Keratinocyte (primary cell): ENCODE measurements at regions not wholly inside any gene's neighbourhood (a gene's known extent, or its start where the extent isn't known, plus 50 kb on each side); places are given as distances from the start of the nearest gene placed in this dataset.
"Not testable (repeated sequence)": the region's sequence is repeated elsewhere in the genome, so short reads cannot be mapped to it uniquely, and the experiment has no call there.

Experiments
- DNase-seq: peaks from one replicate; pipeline ENCODE4 v3.0.0-alpha.2; 2011; ENCODE audit warnings: low read depth, missing footprints, low spot score
- FAIRE-seq: peaks from 2 replicates; lab custom pipeline; 2011; peaks lifted over from hg19 to GRCh38; lab: Jason Lieb, UNC
- H2AFZ ChIP-seq: 2 replicates; pipeline ENCODE4 v1.6.0; 2012; ENCODE audit warnings: low read length, control low read depth, inconsistent platforms; ENCODE audit not compliant: control insufficient read depth
- H3K27ac ChIP-seq: 2 replicates; pipeline ENCODE4 v1.5.1; 2011; ENCODE audit warnings: low read length; ENCODE audit not compliant: control insufficient read depth, insufficient read depth
- H3K27me3 ChIP-seq: 3 replicates; pipeline ENCODE4 v1.6.0; 2011; ENCODE audit warnings: low read length; ENCODE audit not compliant: control insufficient read depth, insufficient read depth; ENCODE audit errors: extremely low read depth
- H3K36me3 ChIP-seq, 2 experiments: 2 replicates in 1 of 2; 3 replicates in 1 of 2; pipeline ENCODE4 v1.5.1; 2011; ENCODE audit warnings: low read length in 2 of 2, mild to moderate bottlenecking in 1 of 2; ENCODE audit not compliant: control insufficient read depth in 2 of 2, insufficient read depth in 2 of 2; ENCODE audit errors: extremely low read depth in 1 of 2
- H3K4me1 ChIP-seq: 3 replicates; pipeline ENCODE4 v1.5.1; 2011; ENCODE audit warnings: low read length; ENCODE audit not compliant: control insufficient read depth, insufficient read depth; ENCODE audit errors: extremely low read depth
- H3K4me2 ChIP-seq: 3 replicates; pipeline ENCODE4 v1.6.0; 2011; ENCODE audit warnings: low read depth, low read length; ENCODE audit not compliant: control insufficient read depth, insufficient read depth; ENCODE audit errors: extremely low read depth
- H3K4me3 ChIP-seq, 3 experiments: fragments of 200-600 bp in 1 of 3; sonication (generic) in 1 of 3; 2 replicates in 2 of 3; 3 replicates in 1 of 3; pipeline ENCODE4 v1.5.1; 2011 to 2016; ENCODE audit warnings: low read length in 3 of 3, mild to moderate bottlenecking in 3 of 3, control low read depth in 2 of 3, inconsistent platforms in 1 of 3, low read depth in 1 of 3, mixed read lengths in 1 of 3, mixed run types in 1 of 3, moderate library complexity in 1 of 3; ENCODE audit not compliant: control insufficient read depth in 2 of 3, insufficient read depth in 2 of 3; ENCODE audit errors: extremely low read depth in 1 of 3
- H3K79me2 ChIP-seq: 2 replicates; pipeline ENCODE4 v1.6.0; 2012; ENCODE audit warnings: low read length; ENCODE audit not compliant: control insufficient read depth, insufficient read depth
- H3K9ac ChIP-seq: 3 replicates; pipeline ENCODE4 v1.6.0; 2011; ENCODE audit warnings: low read length; ENCODE audit not compliant: control insufficient read depth, insufficient read depth; ENCODE audit errors: extremely low read depth
- H3K9me1 ChIP-seq: 3 replicates; pipeline ENCODE4 v1.6.0; 2011; ENCODE audit warnings: low read length; ENCODE audit not compliant: control insufficient read depth, insufficient read depth; ENCODE audit errors: extremely low read depth
- H3K9me3 ChIP-seq: 2 replicates; pipeline ENCODE4 v1.5.1; 2012; ENCODE audit warnings: low read depth, low read length; ENCODE audit not compliant: control insufficient read depth
- H4K20me1 ChIP-seq: 3 replicates; pipeline ENCODE4 v1.6.0; 2011; ENCODE audit warnings: low read length; ENCODE audit not compliant: control insufficient read depth, insufficient read depth; ENCODE audit errors: extremely low read depth
- CTCF ChIP-seq, 3 experiments: IDR thresholded peaks in 1 of 3; conservative IDR thresholded peaks in 1 of 3; optimal IDR thresholded peaks in 1 of 3; 2 replicates in 2 of 3; 3 replicates in 1 of 3; pipeline versions ENCODE3 to v1.5.1; 2011; ENCODE audit warnings: low read length in 3 of 3, mild to moderate bottlenecking in 3 of 3, moderate library complexity in 2 of 3, control low read depth in 1 of 3, inconsistent platforms in 1 of 3; ENCODE audit not compliant: insufficient read depth in 2 of 3; ENCODE audit errors: extremely low read depth in 1 of 3
- EZH2 ChIP-seq: IDR thresholded peaks from one replicate; pipeline ENCODE4 v1.6.1; 2012; ENCODE audit warnings: inconsistent platforms, mild to moderate bottlenecking, low read length, moderate library complexity
- dilution Hi-C: fragments of 300-500 bp; cut with MboI; formaldehyde crosslinking; loops from one replicate; pipeline ENCODE4 v1.7.0; 2020; ENCODE audit warnings: low sequenced_read_pairs; ENCODE audit not compliant: extremely low pct_ligation_motif_present

GRCh38 chr12:79997096-79997791, 62.3 kb upstream of the PPP1R12A start:
- no peak overlapping the region for H3K4me2 ChIP-seq
- H3K79me2 ChIP-seq, result no peaks in the 10 kb centered on the region
- no peaks in the 10 kb centered on the region for H4K20me1 ChIP-seq
- no peaks in the 10 kb centered on the region for H3K9me1 ChIP-seq
- FAIRE-seq (no peak), DNase-seq (no peak)
- peaks cover 12% of the 10 kb centered on the region for H3K4me1 ChIP-seq
- no peak overlapping the region for H3K27ac ChIP-seq
- no peaks in the 10 kb centered on the region for H3K36me3 ChIP-seq
- no peak overlapping the region for H3K4me3 ChIP-seq
- dilution Hi-C loops, result no loop called here
- TF ChIP-seq CTCF (optimal IDR thresholded peaks at IDR 0.05 in 1 of 3, IDR thresholded peaks at IDR 0.05 in 1 of 3, conservative IDR thresholded peaks at IDR 0.05 in 1 of 3; ENCODE audit: extremely low read depth in 1 of 3, insufficient read depth in 2 of 3, low read length in 3 of 3) (no peak), EZH2 (no peak)
- no peak overlapping the region for H2AFZ ChIP-seq
- no peaks in the 10 kb centered on the region for H3K9me3 ChIP-seq
- H3K9ac ChIP-seq, result no peak overlapping the region
- H3K27me3 ChIP-seq, result no peaks in the 10 kb centered on the region

GRCh38 chr12:79995385-79996084, 60.6 kb upstream of the PPP1R12A start:
- H3K9me3 ChIP-seq, FAIRE-seq, H3K4me1 ChIP-seq, H3K27ac ChIP-seq, H4K20me1 ChIP-seq, DNase-seq, H3K27me3 ChIP-seq, H3K79me2 ChIP-seq, H2AFZ ChIP-seq, H3K9ac ChIP-seq, H3K36me3 ChIP-seq, H3K4me3 ChIP-seq, H3K4me2 ChIP-seq, dilution Hi-C loops, H3K9me1 ChIP-seq: not testable (repeated sequence)
